ENCODE measurements at regions not wholly inside any gene's neighbourhood (a gene's known extent, or its start where the extent isn't known, plus 50 kb on each side); places are given as distances from the start of the nearest gene placed in this dataset.

DNA sequence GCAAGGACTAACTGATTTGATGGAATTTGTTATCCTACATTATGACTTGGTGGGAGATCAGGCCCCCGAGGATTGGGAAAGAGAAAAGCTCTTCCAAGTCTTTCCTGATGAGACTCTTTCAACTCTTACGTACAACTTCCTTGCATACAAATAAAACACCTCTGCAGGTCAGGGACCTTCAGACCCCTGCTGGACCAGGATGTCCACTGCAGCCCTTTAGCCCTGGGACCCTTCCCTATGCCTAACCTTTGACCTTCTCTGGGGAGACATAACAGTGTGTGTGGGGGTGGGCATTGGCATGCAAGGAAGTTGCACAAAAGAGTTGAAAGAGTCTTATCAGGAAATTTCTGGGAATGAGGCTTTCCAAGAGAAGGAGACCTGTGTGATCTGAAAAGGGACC is 859.4 kb downstream of the TYW1 start (continued):
- TF ChIP-seq, protein P1, sequence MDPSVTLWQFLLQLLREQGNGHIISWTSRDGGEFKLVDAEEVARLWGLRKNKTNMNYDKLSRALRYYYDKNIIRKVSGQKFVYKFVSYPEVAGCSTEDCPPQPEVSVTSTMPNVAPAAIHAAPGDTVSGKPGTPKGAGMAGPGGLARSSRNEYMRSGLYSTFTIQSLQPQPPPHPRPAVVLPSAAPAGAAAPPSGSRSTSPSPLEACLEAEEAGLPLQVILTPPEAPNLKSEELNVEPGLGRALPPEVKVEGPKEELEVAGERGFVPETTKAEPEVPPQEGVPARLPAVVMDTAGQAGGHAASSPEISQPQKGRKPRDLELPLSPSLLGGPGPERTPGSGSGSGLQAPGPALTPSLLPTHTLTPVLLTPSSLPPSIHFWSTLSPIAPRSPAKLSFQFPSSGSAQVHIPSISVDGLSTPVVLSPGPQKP (IDR thresholded peaks at IDR 0.05; ENCODE audit: borderline replicate concordance, low read depth, low read length), result no peak

DNA sequence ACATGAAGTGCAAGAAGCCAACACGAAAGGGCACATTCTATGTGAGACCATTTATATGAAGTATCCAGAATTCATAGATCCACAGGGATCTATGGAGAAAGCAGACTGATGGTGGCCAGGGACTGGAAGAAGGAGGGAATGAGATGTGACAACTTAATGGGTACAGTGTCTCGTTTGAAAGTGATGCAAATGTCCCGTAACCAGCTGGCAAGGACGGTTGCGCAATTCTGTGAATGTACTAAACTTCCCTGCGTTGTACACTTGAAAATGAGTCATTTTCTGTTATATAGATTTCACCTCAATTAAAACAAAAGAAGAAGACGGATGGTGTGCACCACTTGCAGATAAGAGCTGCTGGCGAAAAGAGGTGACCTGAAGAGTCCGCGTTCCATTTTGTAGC is 861.1 kb downstream of the TYW1 start:
- no peak for ATAC-seq (ENCODE audit: low read depth)
- Histone ChIP-seq H4K20me1 (ENCODE audit: insufficient read depth, low read length) (no peaks in the 10 kb centered on the region), H2BK5ac (ENCODE audit: low read depth, low read length, poor library complexity, severe bottlenecking) (no peak overlapping the region), H3K9me1 (ENCODE audit: insufficient read depth, low read length) (no peaks in the 10 kb centered on the region), H4K5ac (ENCODE audit: low read depth, low read length) (no peak overlapping the region), H3K56ac (ENCODE audit: extremely low read depth, insufficient read depth, low read length) (no peak overlapping the region), H2BK15ac (ENCODE audit: low read depth, low read length) (no peak overlapping the region), H2AFZ (replicated peaks; ENCODE audit: low read length, poor library complexity) (no peak overlapping the region), H3K4me3 (ENCODE audit: insufficient read depth, low read depth, low read length) (no peak overlapping the region), H3K4me2 (ENCODE audit: low read depth, low read length) (no peak overlapping the region), H4K91ac (ENCODE audit: insufficient read depth, low read depth, low read length) (no peak overlapping the region), H3K4me1 (ENCODE audit: control insufficient read depth, insufficient read depth, low read length) (no peaks in the 10 kb centered on the region), H3K23ac (ENCODE audit: low read depth, low read length) (no peak overlapping the region), H2AK9ac (replicated peaks; ENCODE audit: low read depth, low read length, poor library complexity) (no peak overlapping the region), H3K36me3 (ENCODE audit: control insufficient read depth, insufficient read depth, low read length) (no peaks in the 10 kb centered on the region), H3K27ac (ENCODE audit: insufficient read depth, low read length) (no peak overlapping the region), H3K4ac (ENCODE audit: low read depth, low read length) (no peak overlapping the region), H2AK5ac (ENCODE audit: low read depth, low read length) (no peak overlapping the region), H3K27me3 (ENCODE audit: control insufficient read depth, insufficient read depth, low read length) (no peaks in the 10 kb centered on the region), H2BK120ac (ENCODE audit: low read depth, low read length) (no peak overlapping the region), H3K9ac (ENCODE audit: low read depth, low read length) (no peak overlapping the region), H3K18ac (ENCODE audit: low read depth, low read length) (no peak overlapping the region), H2BK20ac (ENCODE audit: low read depth, low read length) (no peak overlapping the region), H4K8ac (ENCODE audit: low read depth in 2 of 2, low read length in 2 of 2) (no peak overlapping the region), H3K9me3 (ENCODE audit: control insufficient read depth, insufficient read depth, low read length) (peaks cover 18% of the 10 kb centered on the region), H3K14ac (replicated peaks; ENCODE audit: low read depth, low read length) (no peak overlapping the region), H3K79me1 (ENCODE audit: low read depth in 1 of 2, low read length in 2 of 2) (no peaks in the 10 kb centered on the region)
- in situ Hi-C loops (cut with MboI; ENCODE audit: low sequenced_read_pairs) (no loop called here), intact Hi-C loops (cut with micrococcal nuclease) (no loop called here), dilution Hi-C loops (cut with HindIII; ENCODE audit: low sequenced_read_pairs, unreplicated experiment) (no loop called here)
- BruUV-seq (replicated peaks), result no TSS peak
- TF ChIP-seq CEBPB (IDR thresholded peaks at IDR 0.05; ENCODE audit: low read depth, low read length) (peak; percentile 81), CHD1 (IDR thresholded peaks at IDR 0.05; ENCODE audit: low read depth, low read length) (no peak)
- ChIA-PET POLR2A (ENCODE audit: unreplicated experiment) (no interaction called here), CTCF (no interaction called here)
- no CpG with 5 or more reads among the region's 10 CpGs for WGBS, 2 experiments (ENCODE audit: extremely low coverage in 2 of 2, insufficient read length in 1 of 2)
- no peak for DNase-seq

Data from IMR-90 (cell line).